ENCODE measurements at regions not wholly inside any gene's neighbourhood (a gene's known extent, or its start where the extent isn't known, plus 50 kb on each side); places are given as distances from the start of the nearest gene placed in this dataset.

DNA sequence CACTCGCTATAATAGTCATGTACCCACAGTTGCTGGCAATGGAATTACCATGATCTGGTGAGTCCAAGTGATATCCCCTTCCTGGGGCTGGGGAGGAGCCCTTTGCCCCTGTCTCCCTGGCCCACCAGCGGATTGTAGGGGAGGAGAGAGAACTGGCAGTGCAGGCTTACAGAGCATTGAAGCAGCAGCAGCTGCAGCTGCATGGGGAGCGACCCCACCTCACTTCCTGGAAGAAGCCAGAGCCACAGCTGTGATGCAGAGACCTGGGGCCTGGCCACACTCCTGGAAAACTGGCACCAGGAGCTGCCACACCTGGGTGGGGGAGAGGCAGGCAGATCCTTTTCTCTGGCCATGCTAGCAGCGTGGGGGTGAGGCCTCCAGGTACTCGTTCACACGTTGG is 300.1 kb upstream of the PROK2 start:
- no peaks in the 10 kb centered on the region; the same call in 1 of the 2 replicates for H3K27me3 Mint-ChIP-seq (ENCODE audit: low read depth)
- Histone ChIP-seq H3K27ac (ENCODE audit: insufficient read length, low read depth, low read length) (no peak overlapping the region), H3K4me2 (ENCODE audit: insufficient read depth, insufficient read length, low read length) (no peak overlapping the region), H4K20me1 (ENCODE audit: control insufficient read depth, insufficient read depth, insufficient read length) (no peaks in the 10 kb centered on the region), H3K4ac (ENCODE audit: low read depth, low read length) (no peak overlapping the region), H4K91ac (ENCODE audit: insufficient read length, low read depth, low read length) (no peak overlapping the region), H3K18ac (ENCODE audit: insufficient read length, low read depth, low read length) (no peak overlapping the region), H2BK12ac (ENCODE audit: insufficient read length, low read depth, low read length) (no peak overlapping the region), H2BK120ac (ENCODE audit: low read depth, low read length, poor library complexity, severe bottlenecking) (no peak overlapping the region), H3K56ac (ENCODE audit: insufficient read length, low read depth, low read length) (no peak overlapping the region), H2BK15ac (ENCODE audit: low read depth, low read length) (no peak overlapping the region), H3K79me1 (ENCODE audit: insufficient read depth, low read depth, low read length, poor library complexity, severe bottlenecking) (no peaks in the 10 kb centered on the region), H3K9ac (ENCODE audit: extremely low read depth, insufficient read length, low read length) (no peak overlapping the region), H3K4me1 (ENCODE audit: insufficient read depth, low read length) (peaks cover 5% of the 10 kb centered on the region; the same call in 1 of the 2 replicates), H2BK20ac (ENCODE audit: low read depth, low read length, poor library complexity, severe bottlenecking) (no peak overlapping the region), H4K5ac (ENCODE audit: insufficient read length, low read depth, low read length) (no peak overlapping the region), H3K27me3 (ENCODE audit: insufficient read depth, low read length) (no peaks in the 10 kb centered on the region), H3K14ac (ENCODE audit: insufficient read depth, low read length) (no peak overlapping the region), H3K23ac (ENCODE audit: insufficient read length, low read depth, low read length) (no peak overlapping the region), H3K23me2 (ENCODE audit: insufficient read length, low read depth, low read length, poor library complexity, severe bottlenecking) (no peaks in the 10 kb centered on the region), H3K79me2 (ENCODE audit: insufficient read depth, low read length) (no peaks in the 10 kb centered on the region), H4K8ac (replicated peaks; ENCODE audit: insufficient read length, low read depth, low read length) (no peak overlapping the region), H3K9me3 (ENCODE audit: control insufficient read depth, low read depth, low read length) (no peaks in the 10 kb centered on the region), H2BK5ac (ENCODE audit: insufficient read length, low read length) (no peak overlapping the region), H2AFZ (ENCODE audit: low read length) (no peak overlapping the region), H2AK5ac (ENCODE audit: insufficient read length, low read length) (no peak overlapping the region), H3T11ph (ENCODE audit: low read length) (no peak overlapping the region)
- H3K4me1 Mint-ChIP-seq = peaks cover 32 to 34% of the 10 kb centered on the region in 2 experiments
- H3K36me3 Mint-ChIP-seq (ENCODE audit: insufficient read depth in 1 of 3, low read depth in 3 of 3) = no peaks in the 10 kb centered on the region; a peak in 1 of 7 replicates
- no CpG with 5 or more reads among the region's 6 CpGs for WGBS (ENCODE audit: extremely low coverage, insufficient read length, low lambda C conversion rate)
- no peak for DNase-seq
- H3K27ac Mint-ChIP-seq = no peak overlapping the region; a peak in 1 of 7 replicates
- TF ChIP-seq, protein P1, sequence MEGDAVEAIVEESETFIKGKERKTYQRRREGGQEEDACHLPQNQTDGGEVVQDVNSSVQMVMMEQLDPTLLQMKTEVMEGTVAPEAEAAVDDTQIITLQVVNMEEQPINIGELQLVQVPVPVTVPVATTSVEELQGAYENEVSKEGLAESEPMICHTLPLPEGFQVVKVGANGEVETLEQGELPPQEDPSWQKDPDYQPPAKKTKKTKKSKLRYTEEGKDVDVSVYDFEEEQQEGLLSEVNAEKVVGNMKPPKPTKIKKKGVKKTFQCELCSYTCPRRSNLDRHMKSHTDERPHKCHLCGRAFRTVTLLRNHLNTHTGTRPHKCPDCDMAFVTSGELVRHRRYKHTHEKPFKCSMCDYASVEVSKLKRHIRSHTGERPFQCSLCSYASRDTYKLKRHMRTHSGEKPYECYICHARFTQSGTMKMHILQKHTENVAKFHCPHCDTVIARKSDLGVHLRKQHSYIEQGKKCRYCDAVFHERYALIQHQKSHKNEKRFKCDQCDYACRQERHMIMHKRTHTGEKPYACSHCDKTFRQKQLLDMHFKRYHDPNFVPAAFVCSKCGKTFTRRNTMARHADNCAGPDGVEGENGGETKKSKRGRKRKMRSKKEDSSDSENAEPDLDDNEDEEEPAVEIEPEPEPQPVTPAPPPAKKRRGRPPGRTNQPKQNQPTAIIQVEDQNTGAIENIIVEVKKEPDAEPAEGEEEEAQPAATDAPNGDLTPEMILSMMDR (conservative IDR thresholded peaks at IDR 0.05) = no peak
- no peak overlapping the region for H3K4me3 Mint-ChIP-seq
- H3K9me3 Mint-ChIP-seq = no peaks in the 10 kb centered on the region

Measured in H9 (cell line).